Coronary artery (tissue), 2 donors: ENCODE measurements at regions not wholly inside any gene's neighbourhood (a gene's known extent, or its start where the extent isn't known, plus 50 kb on each side); places are given as distances from the start of the nearest gene placed in this dataset.

Experiments
- DNase-seq: peaks from one replicate; pipeline ENCODE4 v3.0.0-alpha.2; 2017; ENCODE audit warnings: low spot score
- H3K27ac ChIP-seq, 2 donors: fragments of 200-600 bp; sonication (generic); one replicate each; pipeline ENCODE4 v1.5.1; 2016 to 2019
- H3K4me3 ChIP-seq: fragments of 200-600 bp; sonication (generic); 2 replicates; pipeline ENCODE4 v1.5.1; 2016; ENCODE audit warnings: mild to moderate bottlenecking, moderate library complexity
- TF ChIP-seq, protein P1 (sequence below): fragments of 200-600 bp; sonication (generic); IDR thresholded peaks from one replicate; pipeline ENCODE4 v1.5.1; 2019; ENCODE audit warnings: antibody characterized with exemption

DNA sequence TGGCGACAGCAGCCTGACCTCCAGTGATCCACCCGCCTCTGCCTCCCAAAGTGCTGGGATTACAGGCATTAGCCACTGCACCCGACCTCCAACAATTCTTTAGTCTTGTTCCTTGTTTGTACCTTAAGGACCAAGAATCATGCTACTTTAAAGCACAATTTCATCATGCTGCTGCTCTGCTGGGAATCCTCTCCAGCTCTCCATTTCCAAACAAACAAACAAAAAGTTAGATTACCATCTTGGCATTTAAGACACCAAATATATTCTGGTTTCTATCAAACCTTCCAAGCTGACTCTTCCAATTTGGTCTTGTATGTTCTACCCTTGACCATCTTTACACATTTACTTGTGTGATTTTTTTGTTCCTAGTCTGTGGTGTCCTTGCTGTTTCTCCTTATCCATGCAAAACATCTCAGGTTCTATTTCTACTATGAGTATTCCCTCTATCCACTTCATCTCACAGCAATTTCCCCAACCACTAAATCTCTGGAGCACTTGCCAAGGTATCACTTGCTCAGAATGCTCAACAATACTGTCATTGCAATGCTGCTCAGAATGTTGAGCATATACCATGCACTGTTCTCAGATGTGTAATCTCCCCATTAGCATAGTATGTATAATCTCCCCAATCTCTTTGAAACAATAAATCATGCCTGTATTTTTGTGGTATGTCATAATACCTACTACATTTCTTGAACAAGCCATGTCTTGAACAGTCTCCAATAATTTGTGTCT, 73.2 kb upstream of the GALNT5 start:
- Histone ChIP-seq H3K4me3 (no peak overlapping the region), H3K27ac (no peak overlapping the region)
- no peak for DNase-seq
- TF ChIP-seq, protein P1, sequence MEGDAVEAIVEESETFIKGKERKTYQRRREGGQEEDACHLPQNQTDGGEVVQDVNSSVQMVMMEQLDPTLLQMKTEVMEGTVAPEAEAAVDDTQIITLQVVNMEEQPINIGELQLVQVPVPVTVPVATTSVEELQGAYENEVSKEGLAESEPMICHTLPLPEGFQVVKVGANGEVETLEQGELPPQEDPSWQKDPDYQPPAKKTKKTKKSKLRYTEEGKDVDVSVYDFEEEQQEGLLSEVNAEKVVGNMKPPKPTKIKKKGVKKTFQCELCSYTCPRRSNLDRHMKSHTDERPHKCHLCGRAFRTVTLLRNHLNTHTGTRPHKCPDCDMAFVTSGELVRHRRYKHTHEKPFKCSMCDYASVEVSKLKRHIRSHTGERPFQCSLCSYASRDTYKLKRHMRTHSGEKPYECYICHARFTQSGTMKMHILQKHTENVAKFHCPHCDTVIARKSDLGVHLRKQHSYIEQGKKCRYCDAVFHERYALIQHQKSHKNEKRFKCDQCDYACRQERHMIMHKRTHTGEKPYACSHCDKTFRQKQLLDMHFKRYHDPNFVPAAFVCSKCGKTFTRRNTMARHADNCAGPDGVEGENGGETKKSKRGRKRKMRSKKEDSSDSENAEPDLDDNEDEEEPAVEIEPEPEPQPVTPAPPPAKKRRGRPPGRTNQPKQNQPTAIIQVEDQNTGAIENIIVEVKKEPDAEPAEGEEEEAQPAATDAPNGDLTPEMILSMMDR, result no peak

DNA sequence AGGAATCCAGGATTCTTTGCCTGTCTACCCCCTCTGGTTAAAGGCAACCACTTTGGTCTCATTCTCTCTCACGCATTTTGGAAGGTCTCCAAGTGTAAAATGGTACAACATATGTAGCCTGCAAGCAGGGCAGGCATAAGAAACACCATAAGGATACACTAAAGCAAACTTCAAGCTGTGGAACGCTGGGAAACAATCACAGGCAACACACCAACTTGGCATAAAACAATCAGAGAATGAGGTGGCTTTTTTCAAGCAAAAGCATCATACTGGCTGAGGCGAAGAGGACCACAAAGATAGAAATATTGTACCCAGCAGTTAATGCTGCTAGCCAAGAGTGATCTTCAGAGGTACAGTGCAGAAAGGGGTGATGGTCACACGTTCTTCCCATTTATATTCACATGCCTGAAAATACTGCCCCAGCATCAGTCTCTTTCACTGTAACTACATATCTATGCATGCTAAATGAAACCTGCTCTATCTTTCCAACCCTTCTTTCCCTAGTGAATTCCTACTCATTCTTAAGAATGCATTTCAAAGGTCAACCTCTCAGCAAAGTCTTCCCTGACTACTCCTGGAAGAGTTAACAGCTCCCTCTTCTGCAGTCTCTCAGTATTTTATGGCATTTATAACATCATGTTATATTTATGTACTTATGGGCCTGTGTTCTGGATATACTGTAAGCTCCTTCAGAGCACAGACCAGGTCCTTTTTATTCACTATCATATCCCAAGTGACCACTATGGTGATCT, 71.9 kb upstream of the GALNT5 start:
- DNase-seq, result no peak
- TF ChIP-seq, protein P1, result no peak

DNA sequence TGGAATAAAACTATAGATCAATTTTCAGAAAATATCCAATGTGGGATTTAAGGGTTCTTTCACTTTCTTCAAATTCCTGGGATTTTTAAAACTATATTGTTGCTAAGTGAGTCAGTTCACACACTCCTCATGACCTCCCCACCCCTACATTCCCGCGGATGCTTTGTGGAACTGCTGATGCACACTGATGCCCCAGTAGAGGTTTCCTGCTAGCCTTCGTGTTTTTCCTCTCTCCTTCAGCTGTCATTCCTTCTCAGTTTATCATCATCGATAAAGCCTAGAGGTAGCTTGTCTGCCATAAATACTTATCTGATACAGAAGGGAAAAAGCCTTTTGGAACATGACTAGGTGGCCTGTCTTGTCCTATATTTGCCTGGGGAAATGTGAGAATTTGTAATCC, 67.4 kb upstream of the GALNT5 start:
- no peak overlapping the region for H3K27ac ChIP-seq
- no peak for DNase-seq
- no peak overlapping the region for H3K4me3 ChIP-seq
- TF ChIP-seq, protein P1, result no peak

More for the DNA sequence above, 71.9 kb upstream of the GALNT5 start:
- no peak overlapping the region for H3K27ac ChIP-seq
- no peak overlapping the region for H3K4me3 ChIP-seq

DNA sequence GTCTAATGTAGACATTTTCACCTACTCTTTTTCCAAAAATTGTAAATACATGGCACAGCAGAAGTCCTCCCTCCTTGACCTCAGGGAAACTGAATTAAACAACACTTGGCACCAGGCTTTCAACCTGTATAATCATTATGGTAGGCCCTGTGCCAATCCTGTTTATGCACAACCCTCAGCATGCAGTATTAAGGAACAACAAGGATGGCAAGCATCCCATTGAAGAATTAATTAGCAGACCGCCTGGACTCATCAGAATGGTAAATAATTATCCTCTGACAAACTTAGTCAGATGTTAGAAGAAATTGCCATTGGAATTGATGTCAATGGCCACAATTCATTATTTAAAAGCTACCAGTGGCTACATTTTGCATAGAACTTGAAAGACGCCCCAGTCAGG, 66.3 kb upstream of the GALNT5 start:
- no peak overlapping the region for H3K27ac ChIP-seq
- no peak for DNase-seq
- TF ChIP-seq, protein P1, result no peak

DNA sequence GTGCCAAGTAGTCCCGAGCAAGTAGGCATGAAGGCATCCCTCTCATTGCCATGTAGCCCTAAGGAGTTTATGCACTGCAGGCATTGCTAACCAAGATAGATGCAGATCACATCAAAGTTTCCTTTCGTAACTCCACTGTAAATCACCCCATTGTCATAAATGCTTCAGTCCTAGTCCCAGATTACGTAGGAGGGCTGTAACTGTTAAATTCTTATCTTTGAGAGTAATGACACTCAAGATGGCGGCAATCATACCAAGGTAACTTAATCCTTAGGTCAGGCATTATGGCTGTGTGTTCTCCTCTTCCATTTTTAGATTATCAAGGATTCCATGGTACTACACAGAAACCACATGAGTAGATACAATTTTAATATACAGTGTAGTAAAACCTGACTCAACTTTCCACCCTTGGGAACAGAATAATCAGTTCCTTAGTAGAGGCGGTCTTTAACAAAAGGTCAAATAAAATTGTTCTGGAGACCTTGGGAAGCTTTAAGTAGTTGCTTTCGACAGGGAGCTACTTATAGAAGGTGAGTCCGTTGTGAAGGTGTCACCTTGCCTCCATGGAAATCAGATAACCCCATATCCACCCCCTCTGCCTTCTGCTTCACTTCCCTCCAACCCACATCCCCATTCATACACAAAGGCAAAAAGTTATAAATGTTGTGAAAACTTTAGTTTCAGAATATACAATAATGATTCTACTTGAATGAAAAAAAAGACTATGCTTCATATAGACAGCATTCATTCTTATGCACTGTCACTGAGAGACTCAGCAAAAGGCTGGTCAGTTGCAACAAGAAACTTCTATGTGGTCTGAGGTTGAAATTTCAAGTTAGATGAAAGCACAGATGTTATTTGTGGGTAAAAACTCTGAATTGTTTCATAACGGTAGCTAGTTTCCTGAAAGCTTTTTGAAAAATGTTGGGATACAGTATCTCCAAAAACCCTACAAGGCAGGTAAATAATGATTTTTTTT, 64.8 kb upstream of the GALNT5 start:
- TF ChIP-seq, protein P1, result no peak
- no peak overlapping the region for H3K27ac ChIP-seq
- no peak for DNase-seq
- H3K4me3 ChIP-seq, result no peak overlapping the region

More for the DNA sequence above, 66.3 kb upstream of the GALNT5 start:
- no peak overlapping the region for H3K4me3 ChIP-seq

DNA sequence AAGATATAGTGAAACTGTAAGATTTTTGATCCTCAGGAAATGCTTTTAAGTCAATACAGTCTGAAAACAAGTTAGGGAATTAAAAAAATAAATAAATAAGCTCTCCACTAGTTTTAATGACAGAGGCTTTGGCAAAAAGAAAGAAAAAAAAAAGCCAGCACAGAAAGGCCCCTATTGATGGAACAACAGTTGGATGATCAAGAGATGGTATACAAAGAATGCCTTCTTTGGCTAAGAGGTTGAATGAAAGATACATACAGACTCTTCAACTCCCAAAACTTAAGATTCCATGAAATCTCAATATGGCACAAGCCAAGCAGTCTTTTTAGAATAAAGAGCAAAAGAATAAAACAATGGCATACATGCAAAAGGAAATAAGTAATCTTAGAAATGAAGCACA, 64.0 kb upstream of the GALNT5 start:
- H3K4me3 ChIP-seq, result no peak overlapping the region
- DNase-seq, result no peak

More for the DNA sequence above, 64.0 kb upstream of the GALNT5 start:
- no peak overlapping the region for H3K27ac ChIP-seq
- TF ChIP-seq, protein P1, result no peak
